ENCODE measurements at regions not wholly inside any gene's neighbourhood (a gene's known extent, or its start where the extent isn't known, plus 50 kb on each side); places are given as distances from the start of the nearest gene placed in this dataset.
"Not testable (repeated sequence)": the region's sequence is repeated elsewhere in the genome, so short reads cannot be mapped to it uniquely, and the experiment has no call there.

DNA sequence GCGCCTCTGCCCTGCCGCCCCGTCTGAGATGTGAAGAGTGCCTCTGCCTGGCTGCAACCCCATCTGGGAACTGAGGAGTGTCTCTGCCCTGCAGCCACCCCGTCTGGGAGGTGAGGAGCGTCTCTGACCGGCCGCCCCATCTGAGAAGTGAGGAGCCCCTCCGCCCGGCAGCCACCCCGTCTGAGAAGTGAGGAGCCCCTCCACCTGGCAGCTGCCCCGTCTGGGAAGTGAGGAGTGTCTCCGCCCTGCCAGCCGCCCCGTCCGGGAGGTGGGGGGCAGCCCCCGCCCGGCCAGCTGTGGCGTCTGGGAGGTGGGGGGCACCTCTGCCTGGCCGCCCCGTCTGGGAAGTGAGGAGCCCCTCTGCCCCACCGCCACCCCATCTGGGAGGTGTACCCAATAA lies 110.4 kb downstream of the PRKAB2 start:
- DNase-seq: not testable (repeated sequence)

DNA sequence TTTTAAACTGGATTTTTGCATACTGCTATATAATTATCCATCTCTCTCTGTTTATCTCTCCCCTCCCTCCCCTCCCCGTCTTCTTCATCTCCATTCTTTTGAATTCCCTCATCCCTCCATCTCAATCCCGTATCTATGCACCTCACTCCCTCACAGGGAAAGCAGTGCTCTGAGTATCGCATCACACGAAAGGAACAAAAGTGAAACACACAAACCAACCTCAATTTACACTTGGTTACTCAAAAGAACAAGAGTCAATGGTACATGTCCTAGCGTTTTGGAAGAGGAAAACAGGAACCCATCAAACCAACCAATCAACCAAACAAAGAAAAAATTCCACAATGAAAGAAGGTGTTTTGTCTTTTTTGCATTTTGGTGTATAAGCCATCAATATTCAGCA lies 115.1 kb downstream of the NBPF12 start:
- DNase-seq: no peak

DNA sequence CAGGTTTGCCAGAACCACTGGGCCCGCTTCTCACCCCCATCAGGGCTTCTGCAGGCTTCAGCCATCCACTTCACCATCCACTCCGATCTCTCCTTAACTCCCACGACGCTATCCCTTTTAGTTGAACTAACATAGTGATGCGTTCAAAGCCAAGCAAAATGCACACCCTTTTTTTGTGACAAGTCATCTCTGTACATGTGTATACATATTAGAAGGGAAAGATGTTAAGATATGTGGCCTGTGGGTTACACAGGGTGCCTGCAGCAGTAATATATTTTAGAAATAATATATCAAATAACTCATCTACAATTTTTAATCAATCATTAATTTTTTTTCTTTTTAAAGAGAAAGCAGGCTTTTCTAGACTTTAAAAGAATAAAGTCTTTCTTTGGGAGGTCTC lies 114.6 kb downstream of the NBPF12 start:
- no peak for DNase-seq

DNA sequence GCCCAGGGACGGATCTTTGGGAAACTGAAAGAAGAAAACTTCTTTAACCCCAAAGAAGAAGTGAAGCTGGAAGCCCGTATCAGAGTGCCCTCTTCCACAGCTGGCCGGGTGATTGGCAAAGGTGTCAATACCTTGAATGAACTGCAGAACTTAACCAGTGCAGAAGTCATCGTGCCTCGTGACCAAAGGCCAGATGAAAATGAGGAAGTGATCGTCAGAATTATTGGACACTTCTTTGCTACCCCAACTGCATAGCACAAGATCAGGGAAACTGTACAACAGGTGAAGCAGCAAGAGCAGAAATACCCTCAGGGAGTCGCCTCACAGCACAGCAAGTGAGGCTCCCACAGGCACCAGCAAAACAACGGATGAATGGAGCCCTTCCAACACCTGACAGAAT lies 114.0 kb downstream of the NBPF12 start:
- DNase-seq: no peak

DNA sequence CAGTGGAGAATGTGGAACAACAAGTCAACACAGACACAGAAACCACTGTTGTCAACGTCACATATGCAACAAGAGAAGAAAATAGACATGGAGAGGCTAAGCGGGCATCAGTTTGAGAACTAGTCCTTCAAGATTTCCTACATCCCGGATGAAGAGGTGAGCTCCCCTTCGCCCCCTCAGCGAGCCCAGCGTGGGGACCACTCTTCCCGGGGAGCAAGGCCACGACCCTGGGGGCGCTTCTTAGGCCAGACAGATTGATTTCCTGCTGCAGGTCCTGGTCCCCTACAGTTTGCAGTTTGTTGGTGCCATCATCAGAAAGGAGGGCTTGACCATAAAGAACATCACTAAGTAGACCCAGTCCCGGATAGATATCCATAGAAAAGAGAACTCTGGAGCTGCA lies 113.0 kb downstream of the NBPF12 start:
- no peak for DNase-seq

DNA sequence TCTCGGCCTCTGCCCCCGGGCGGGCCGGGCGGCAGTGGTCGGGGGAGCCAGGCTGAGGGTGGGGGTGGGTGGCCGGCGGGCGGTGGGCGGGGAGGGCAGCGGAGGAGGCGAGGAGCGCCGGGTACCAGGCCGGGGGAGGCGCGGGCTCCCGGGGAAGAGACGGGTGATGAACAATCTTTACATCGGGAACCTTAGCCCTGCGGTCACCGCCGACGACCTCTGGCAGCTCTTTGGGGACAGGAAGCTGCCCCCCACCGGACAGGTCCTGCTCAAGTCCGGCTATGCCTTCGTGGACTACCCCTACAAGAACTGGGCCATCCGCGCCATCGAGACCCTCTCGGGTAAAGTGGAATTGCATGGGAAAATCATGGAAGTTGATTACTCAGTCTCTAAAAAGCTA lies 112.5 kb downstream of the NBPF12 start:
- DNase-seq: no peak

DNA sequence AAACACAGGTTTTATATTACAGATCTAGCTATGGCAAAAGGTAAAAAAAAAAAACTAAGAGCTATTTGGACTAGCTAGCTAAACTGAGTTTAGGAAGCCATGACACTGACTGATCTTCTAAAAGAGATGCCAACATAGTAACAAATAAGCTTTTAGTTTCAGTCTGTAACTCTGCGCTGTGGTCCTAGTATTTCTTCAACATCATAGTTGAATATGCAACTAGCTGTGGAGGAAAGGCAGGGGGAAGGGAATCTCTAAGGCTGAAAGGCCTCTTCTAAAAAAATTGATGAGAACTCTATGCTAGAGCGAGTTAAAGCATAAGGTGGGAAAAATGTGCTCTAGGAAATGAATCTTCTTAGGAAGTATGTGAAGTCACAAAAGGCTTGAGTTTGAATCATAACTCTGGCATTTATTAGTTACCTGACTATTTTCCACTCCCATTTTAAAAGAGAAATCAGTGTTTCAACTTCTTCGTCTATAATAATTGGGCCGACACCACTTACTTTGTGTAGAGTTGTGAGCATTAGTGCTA lies 108.8 kb downstream of the NBPF12 start:
- not testable (repeated sequence) for DNase-seq

DNA sequence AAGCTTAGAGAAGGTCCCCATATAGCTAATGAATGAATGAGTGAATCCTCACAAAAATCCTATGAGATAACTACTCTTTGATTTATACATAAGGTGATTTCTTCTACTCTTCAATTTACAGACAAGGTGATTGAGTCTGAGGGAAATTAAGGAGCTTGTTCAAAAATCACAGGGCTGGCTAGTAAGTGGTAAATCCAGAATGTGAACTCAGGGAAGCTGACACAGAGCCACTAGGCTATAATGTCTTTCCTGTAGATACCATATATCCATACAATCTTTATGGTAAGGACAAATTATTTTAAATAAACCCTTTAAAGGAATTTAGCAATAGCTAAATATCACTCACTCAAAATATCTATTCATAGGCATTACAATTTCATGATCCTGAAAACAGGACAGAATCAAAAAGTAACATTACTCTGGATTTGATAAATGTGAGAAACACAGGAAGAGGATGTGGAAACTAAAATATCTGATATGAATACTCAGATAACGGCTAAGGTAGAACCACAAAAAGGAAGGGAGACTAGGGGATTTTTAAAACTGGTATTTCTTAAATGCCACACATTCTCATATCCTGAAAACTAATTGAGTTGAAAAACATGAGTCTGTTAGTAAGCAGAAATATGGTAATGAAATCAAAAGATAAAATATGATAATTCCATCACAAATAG lies 108.2 kb downstream of the NBPF12 start:
- DNase-seq: no peak

All from DMS79 (cell line).